ENCODE measurements at regions not wholly inside any gene's neighbourhood (a gene's known extent, or its start where the extent isn't known, plus 50 kb on each side); places are given as distances from the start of the nearest gene placed in this dataset.

DNA sequence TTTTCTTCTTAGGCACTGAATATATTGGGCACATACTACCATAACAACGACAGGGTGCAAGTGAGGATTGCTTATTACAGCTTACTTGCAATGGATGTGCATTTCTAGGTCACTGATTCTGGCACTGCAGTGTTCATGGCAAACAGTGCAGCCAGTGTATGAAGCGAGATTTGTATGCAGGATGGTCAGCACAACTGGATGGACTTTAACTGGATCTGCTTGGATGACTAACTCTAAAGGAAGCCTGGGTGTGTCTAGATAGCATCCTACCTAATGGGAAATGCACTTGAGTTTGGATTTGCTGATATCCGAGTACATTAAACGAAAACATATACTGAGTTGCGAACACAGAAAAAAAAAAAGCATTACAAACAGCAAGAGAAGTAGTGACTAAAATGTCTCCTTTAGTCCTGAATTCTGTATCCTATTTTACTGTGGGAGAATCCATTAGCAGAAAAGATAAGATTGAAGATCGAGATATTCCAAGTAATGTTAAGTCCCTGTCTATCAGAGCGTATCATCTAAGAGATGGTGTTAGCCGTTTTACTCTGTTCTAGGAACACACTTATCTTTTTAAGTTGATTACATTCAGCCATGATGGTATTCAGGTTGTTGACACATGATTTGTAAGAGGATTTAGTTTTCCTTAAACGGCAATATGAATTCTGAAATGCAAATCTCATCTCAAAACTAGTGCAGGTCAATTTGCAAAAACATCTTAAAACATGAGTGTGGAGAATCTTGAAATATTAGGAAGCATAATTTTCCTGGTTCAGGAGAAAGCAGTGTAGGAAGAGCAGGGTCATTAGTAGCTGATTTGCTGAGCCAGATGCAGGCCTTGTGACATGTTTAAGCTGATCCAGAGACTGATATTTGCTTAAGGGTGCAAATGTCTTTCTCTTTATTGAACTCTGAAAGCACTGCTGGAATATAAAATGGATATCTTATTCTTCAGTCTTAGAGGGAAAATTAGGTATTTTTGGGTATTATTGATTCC, 142.6 kb upstream of the CPHXL start:
- TF ChIP-seq CTCF (conservative IDR thresholded peaks at IDR 0.05; ENCODE audit: low read length), result no peak
- no peak for TF ChIP-seq EZH2phosphoT487 (IDR thresholded peaks at IDR 0.05; ENCODE audit: borderline replicate concordance, low read depth, low read length)
